Upper lobe of left lung (tissue), 4 donors: ENCODE measurements at regions not wholly inside any gene's neighbourhood (a gene's known extent, or its start where the extent isn't known, plus 50 kb on each side); places are given as distances from the start of the nearest gene placed in this dataset.

ENCODE experiments used
- POLR2AphosphoS5 ChIP-seq, 2 donors: sonication (generic); formaldehyde crosslinking; IDR thresholded peaks; one replicate each; pipeline ENCODE4 v1.5.1; 2017; ENCODE audit warnings: antibody characterized with exemption in 2 of 2
- TF ChIP-seq, protein P1 (sequence below), 6 experiments: fragments of 450-650 bp in 4 of 6; fragments of 200-600 bp in 2 of 6; sonication (generic) in 2 of 6; IDR thresholded peaks; one replicate each; pipeline ENCODE4 v1.5.1; 2016 to 2019; ENCODE audit warnings: antibody characterized with exemption in 6 of 6

DNA sequence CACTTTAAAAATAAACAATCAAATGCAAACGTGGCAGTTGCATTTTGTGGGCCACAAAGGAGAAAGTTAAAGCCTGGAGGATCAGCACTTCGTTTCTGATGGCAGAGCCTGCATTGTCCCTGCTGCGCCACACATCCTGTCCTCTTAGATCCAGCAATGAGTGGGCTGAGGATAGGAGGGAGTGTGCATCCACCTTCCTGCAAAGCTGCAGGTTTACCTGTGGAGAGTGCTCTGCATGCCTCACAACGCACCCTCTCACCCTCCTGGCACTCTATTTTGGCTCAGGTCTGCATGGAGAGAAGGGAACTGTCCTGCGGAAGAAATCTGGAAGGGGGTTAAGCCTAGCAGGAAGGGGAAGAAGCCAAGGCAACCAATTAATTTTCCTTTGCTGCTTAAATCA lies 212.2 kb upstream of the SLC24A2 start:
- no peak for TF ChIP-seq POLR2AphosphoS5 (IDR thresholded peaks at IDR 0.05)
- TF ChIP-seq, protein P1, sequence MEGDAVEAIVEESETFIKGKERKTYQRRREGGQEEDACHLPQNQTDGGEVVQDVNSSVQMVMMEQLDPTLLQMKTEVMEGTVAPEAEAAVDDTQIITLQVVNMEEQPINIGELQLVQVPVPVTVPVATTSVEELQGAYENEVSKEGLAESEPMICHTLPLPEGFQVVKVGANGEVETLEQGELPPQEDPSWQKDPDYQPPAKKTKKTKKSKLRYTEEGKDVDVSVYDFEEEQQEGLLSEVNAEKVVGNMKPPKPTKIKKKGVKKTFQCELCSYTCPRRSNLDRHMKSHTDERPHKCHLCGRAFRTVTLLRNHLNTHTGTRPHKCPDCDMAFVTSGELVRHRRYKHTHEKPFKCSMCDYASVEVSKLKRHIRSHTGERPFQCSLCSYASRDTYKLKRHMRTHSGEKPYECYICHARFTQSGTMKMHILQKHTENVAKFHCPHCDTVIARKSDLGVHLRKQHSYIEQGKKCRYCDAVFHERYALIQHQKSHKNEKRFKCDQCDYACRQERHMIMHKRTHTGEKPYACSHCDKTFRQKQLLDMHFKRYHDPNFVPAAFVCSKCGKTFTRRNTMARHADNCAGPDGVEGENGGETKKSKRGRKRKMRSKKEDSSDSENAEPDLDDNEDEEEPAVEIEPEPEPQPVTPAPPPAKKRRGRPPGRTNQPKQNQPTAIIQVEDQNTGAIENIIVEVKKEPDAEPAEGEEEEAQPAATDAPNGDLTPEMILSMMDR (IDR thresholded peaks at IDR 0.05) = no peak
